GM23248 (cell line): ENCODE measurements at regions not wholly inside any gene's neighbourhood (a gene's known extent, or its start where the extent isn't known, plus 50 kb on each side); places are given as distances from the start of the nearest gene placed in this dataset.

ENCODE experiments used
- EZH2 ChIP-seq: fragments of 200-600 bp; sonication (generic); IDR thresholded peaks from 2 replicates; pipeline ENCODE4 v1.6.1; 2018; ENCODE audit warnings: antibody characterized with exemption, mild to moderate bottlenecking; ENCODE audit not compliant: insufficient read depth, poor library complexity, severe bottlenecking
- EZH2phosphoT487 ChIP-seq: fragments of 200-600 bp; sonication (generic); IDR thresholded peaks from 2 replicates; pipeline ENCODE4 v1.6.1; 2018; ENCODE audit warnings: antibody characterized with exemption, moderate library complexity, mild to moderate bottlenecking, low read depth; ENCODE audit not compliant: insufficient read depth

DNA sequence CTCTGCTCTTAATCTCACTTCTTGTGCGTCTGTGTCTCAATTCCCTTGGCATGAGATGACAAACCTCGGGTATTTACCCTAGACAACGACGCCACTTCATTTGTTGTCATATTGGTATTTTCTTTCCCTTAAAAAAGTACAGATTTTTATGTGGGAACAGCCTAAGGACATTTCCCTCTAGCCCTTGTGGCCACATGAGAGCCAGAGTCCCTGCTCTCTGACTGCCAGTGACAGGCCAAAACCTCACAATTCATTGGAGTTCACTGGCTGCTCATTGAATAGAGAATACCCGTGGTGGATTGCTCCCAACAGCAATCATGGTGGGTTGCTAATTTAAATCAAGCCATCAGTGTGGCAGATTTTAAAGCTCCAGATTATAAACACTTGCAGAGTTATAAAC, 191.3 kb upstream of the FAM3C start:
- no peak for TF ChIP-seq EZH2phosphoT487
- TF ChIP-seq EZH2 = no peak
